ENCODE measurements at regions not wholly inside any gene's neighbourhood (a gene's known extent, or its start where the extent isn't known, plus 50 kb on each side); places are given as distances from the start of the nearest gene placed in this dataset.

- Mint-ChIP-seq H3K27ac (no peak overlapping the region), H3K27me3 (no peaks in the 10 kb centered on the region), H3K36me3 (no peaks in the 10 kb centered on the region), H3K9me3 (no peaks in the 10 kb centered on the region), H3K4me3 (no peak overlapping the region), H3K4me1 (ENCODE audit: unreplicated experiment) (no peaks in the 10 kb centered on the region)
- TF ChIP-seq CTCF (conservative IDR thresholded peaks at IDR 0.05): no peak
- DNase-seq (ENCODE audit: extremely low spot score, unreplicated experiment): no peak
These were observed 74.7 kb downstream of the HSPA13 start for GRCh38 chr21:14308234-14308633.

DNA sequence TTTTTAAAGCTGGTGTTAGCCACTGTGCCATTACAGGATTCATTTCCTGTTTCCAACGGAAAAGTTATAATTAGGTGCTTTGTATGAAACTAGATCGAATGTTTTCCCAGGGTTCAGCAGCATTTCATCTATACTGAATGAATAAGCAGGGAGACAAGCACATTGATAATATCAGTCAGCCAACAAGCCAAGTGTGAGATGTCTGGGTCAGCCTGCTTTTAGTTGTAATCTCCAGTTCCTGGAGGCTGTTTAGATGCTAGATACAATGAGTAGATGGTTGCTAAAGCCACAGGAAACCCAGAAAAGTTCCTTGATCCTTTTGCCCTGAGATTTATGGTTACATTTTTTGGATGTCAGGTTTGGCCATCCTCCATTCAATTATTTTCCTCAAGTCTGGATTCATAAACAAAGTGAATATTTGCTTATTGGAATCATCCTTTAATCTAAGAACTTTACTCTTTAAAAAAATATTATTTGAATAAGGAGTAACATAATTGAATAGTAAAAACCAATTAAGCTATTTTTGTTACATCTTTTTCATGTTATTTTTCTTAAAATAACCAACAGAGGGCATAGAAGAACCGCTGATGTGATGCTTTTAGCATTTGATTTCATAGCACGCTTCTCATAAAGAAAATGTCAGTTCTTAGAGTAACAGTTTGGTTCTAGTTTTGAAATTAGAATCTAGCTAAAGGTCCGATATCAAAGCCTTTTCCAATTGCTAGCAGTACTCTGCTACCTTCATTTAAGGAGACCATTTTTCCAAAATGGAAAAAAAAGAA lies 76.6 kb downstream of the HSPA13 start:
- H3K4me3 Mint-ChIP-seq: no peak overlapping the region
- no peaks in the 10 kb centered on the region for H3K9me3 Mint-ChIP-seq
- DNase-seq (ENCODE audit: extremely low spot score, unreplicated experiment): no peak
- no peaks in the 10 kb centered on the region for H3K36me3 Mint-ChIP-seq
- TF ChIP-seq CTCF (conservative IDR thresholded peaks at IDR 0.05): peak; percentile 43
- H3K27ac Mint-ChIP-seq: no peak overlapping the region
- no peaks in the 10 kb centered on the region for H3K27me3 Mint-ChIP-seq
- H3K4me1 Mint-ChIP-seq (ENCODE audit: unreplicated experiment): no peaks in the 10 kb centered on the region

GRCh38 chr21:14303731-14304488 lies 79.0 kb downstream of the HSPA13 start:
- no peak for DNase-seq (ENCODE audit: extremely low spot score, unreplicated experiment)
- Mint-ChIP-seq H3K4me3 (no peak overlapping the region), H3K9me3 (no peaks in the 10 kb centered on the region), H3K4me1 (ENCODE audit: unreplicated experiment) (no peaks in the 10 kb centered on the region), H3K27me3 (no peaks in the 10 kb centered on the region), H3K27ac (no peak overlapping the region), H3K36me3 (no peaks in the 10 kb centered on the region)
- TF ChIP-seq CTCF (conservative IDR thresholded peaks at IDR 0.05): no peak

GRCh38 chr21:14300074-14300473 lies 82.9 kb downstream of the HSPA13 start:
- no peaks in the 10 kb centered on the region for H3K36me3 Mint-ChIP-seq
- no peak for DNase-seq (ENCODE audit: extremely low spot score, unreplicated experiment)
- no peak overlapping the region for H3K4me3 Mint-ChIP-seq
- H3K27me3 Mint-ChIP-seq: no peaks in the 10 kb centered on the region
- no peak for TF ChIP-seq CTCF (conservative IDR thresholded peaks at IDR 0.05)
- H3K27ac Mint-ChIP-seq: no peak overlapping the region
- H3K4me1 Mint-ChIP-seq (ENCODE audit: unreplicated experiment): no peaks in the 10 kb centered on the region
- H3K9me3 Mint-ChIP-seq: no peaks in the 10 kb centered on the region

DNA sequence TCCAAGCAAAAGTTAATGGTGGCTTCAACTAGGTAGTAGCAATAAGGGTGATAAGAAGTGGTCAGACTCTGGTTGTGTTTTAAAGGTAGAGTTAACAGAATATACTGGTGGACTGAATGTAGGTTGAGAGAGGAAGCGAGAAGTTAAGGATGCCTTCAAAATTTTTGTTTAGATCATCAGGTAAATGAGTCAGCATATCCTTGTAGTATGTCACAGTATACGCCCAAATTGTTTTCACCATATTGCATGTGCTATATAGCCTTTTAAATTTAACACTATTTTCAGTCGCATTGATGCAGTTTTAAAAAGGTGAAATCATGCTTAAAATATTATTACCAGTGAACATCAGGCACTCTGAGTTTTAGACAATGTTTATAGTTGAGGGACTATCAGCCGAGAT lies 74.6 kb downstream of the RBM11 start:
- H3K4me1 Mint-ChIP-seq (ENCODE audit: unreplicated experiment): no peaks in the 10 kb centered on the region
- DNase-seq (ENCODE audit: extremely low spot score, unreplicated experiment): no peak
- no peak for TF ChIP-seq CTCF (conservative IDR thresholded peaks at IDR 0.05)
- no peaks in the 10 kb centered on the region for H3K36me3 Mint-ChIP-seq
- H3K4me3 Mint-ChIP-seq: no peak overlapping the region
- no peaks in the 10 kb centered on the region for H3K9me3 Mint-ChIP-seq
- no peaks in the 10 kb centered on the region for H3K27me3 Mint-ChIP-seq
- H3K27ac Mint-ChIP-seq: no peak overlapping the region

Measured in type B pancreatic cell (in vitro differentiated cells).